HEK293T (cell line): ENCODE measurements at regions not wholly inside any gene's neighbourhood (a gene's known extent, or its start where the extent isn't known, plus 50 kb on each side); places are given as distances from the start of the nearest gene placed in this dataset.

Source experiments
- BHLHE40 ChIP-seq: fragments of 450-650 bp; IDR thresholded peaks from 2 replicates; pipeline ENCODE4 v1.6.1; 2016; ENCODE audit warnings: mild to moderate bottlenecking, moderate library complexity, borderline replicate concordance
- CTBP1 ChIP-seq: fragments of 450-650 bp; IDR thresholded peaks from 2 replicates; pipeline ENCODE4 v1.6.1; 2016; ENCODE audit warnings: borderline replicate concordance
- ELF4 ChIP-seq: fragments of 450-650 bp; IDR thresholded peaks from 2 replicates; pipeline ENCODE4 v1.6.1; 2017; ENCODE audit warnings: antibody characterized with exemption
- FOXA1 ChIP-seq: fragments of 450-650 bp; IDR thresholded peaks from 2 replicates; pipeline ENCODE4 v1.6.1; 2016; ENCODE audit warnings: mild to moderate bottlenecking
- FOXK2 ChIP-seq: fragments of 450-650 bp; IDR thresholded peaks from 2 replicates; pipeline ENCODE4 v1.6.1; 2016; ENCODE audit warnings: mild to moderate bottlenecking
- FOXM1 ChIP-seq: fragments of 450-650 bp; IDR thresholded peaks from 2 replicates; pipeline ENCODE4 v1.6.1; 2017; ENCODE audit warnings: mild to moderate bottlenecking, borderline replicate concordance
- L3MBTL2 ChIP-seq: fragments of 450-650 bp; conservative IDR thresholded peaks from 2 replicates; pipeline ENCODE4 v1.6.1; 2016; ENCODE audit warnings: mild to moderate bottlenecking
- LEF1 ChIP-seq: fragments of 450-650 bp; IDR thresholded peaks from 2 replicates; pipeline ENCODE4 v1.6.1; 2017; ENCODE audit warnings: mild to moderate bottlenecking, borderline replicate concordance
- SP1 ChIP-seq: fragments of 450-650 bp; IDR thresholded peaks from 2 replicates; pipeline ENCODE4 v1.6.1; 2017
- SUZ12 ChIP-seq: fragments of 450-650 bp; IDR thresholded peaks from 2 replicates; pipeline ENCODE4 v1.6.1; 2016; ENCODE audit warnings: mild to moderate bottlenecking
- TARDBP ChIP-seq: fragments of 450-650 bp; IDR thresholded peaks from 2 replicates; pipeline ENCODE4 v1.6.1; 2016
- ZNF384 ChIP-seq: fragments of 450-650 bp; IDR thresholded peaks from 2 replicates; pipeline ENCODE4 v1.6.1; 2016
- TF ChIP-seq, protein P1 (sequence below): fragments of 450-650 bp; IDR thresholded peaks from 2 replicates; pipeline ENCODE4 v1.6.1; 2016

- TF ChIP-seq ZNF384 = no peak
- no peak for TF ChIP-seq L3MBTL2
- TF ChIP-seq ELF4 = no peak
- no peak for TF ChIP-seq BHLHE40
- TF ChIP-seq FOXK2 = no peak
- TF ChIP-seq SP1 = no peak
- TF ChIP-seq FOXA1 = no peak
- TF ChIP-seq SUZ12 = no peak
- no peak for TF ChIP-seq FOXM1
- TF ChIP-seq TARDBP = no peak
- no peak for TF ChIP-seq CTBP1
- TF ChIP-seq LEF1 = no peak
- TF ChIP-seq, protein P1, sequence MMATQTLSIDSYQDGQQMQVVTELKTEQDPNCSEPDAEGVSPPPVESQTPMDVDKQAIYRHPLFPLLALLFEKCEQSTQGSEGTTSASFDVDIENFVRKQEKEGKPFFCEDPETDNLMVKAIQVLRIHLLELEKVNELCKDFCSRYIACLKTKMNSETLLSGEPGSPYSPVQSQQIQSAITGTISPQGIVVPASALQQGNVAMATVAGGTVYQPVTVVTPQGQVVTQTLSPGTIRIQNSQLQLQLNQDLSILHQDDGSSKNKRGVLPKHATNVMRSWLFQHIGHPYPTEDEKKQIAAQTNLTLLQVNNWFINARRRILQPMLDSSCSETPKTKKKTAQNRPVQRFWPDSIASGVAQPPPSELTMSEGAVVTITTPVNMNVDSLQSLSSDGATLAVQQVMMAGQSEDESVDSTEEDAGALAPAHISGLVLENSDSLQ = no peak
These were observed 250.1 kb upstream of the KLF4 start for GRCh38 chr9:107739601-107740082.
